ENCODE measurements at regions not wholly inside any gene's neighbourhood (a gene's known extent, or its start where the extent isn't known, plus 50 kb on each side); places are given as distances from the start of the nearest gene placed in this dataset.
"Not testable (repeated sequence)": the region's sequence is repeated elsewhere in the genome, so short reads cannot be mapped to it uniquely, and the experiment has no call there.

GRCh38 chr13:88291731-88292130 is 620.6 kb downstream of the SLITRK5 start:
- intact Hi-C loops (cut with DNase I); ATAC-seq; DNase-seq (ENCODE audit: low spot score): not testable (repeated sequence)

- ATAC-seq (no peak), DNase-seq (ENCODE audit: low spot score) (no peak)
- intact Hi-C loops (cut with DNase I), result no loop called here
Observed at GRCh38 chr13:88294368-88294767, 623.2 kb downstream of the SLITRK5 start.

GRCh38 chr13:88303157-88303556 is 632.0 kb downstream of the SLITRK5 start:
- DNase-seq (ENCODE audit: low spot score) (no peak), ATAC-seq (no peak)
- intact Hi-C loops (cut with DNase I), result no loop called here

GRCh38 chr13:88303605-88304004 is 632.4 kb downstream of the SLITRK5 start:
- DNase-seq (ENCODE audit: low spot score) (no peak), ATAC-seq (no peak)
- intact Hi-C loops (cut with DNase I), result no loop called here

- no peak for DNase-seq (ENCODE audit: low spot score)
- intact Hi-C loops (cut with DNase I), result no loop called here
- no peak for ATAC-seq
Observed at GRCh38 chr13:88314496-88314895, 643.3 kb downstream of the SLITRK5 start.

- intact Hi-C loops (cut with DNase I), result no loop called here
- no peak for DNase-seq (ENCODE audit: low spot score)
- ATAC-seq, result no peak
Observed at GRCh38 chr13:88329066-88329465, 657.9 kb downstream of the SLITRK5 start.

GRCh38 chr13:88339271-88339741 is 668.1 kb downstream of the SLITRK5 start:
- no peak for ATAC-seq
- DNase-seq (ENCODE audit: low spot score), result no peak
- intact Hi-C loops (cut with DNase I), result no loop called here

- intact Hi-C loops (cut with DNase I), result no loop called here
- ATAC-seq, result no peak
- no peak for DNase-seq (ENCODE audit: low spot score)
Observed at GRCh38 chr13:88345171-88345847, 674.1 kb downstream of the SLITRK5 start.

- ATAC-seq, result no peak
Observed at GRCh38 chr13:88360761-88361160, 689.6 kb downstream of the SLITRK5 start.

GRCh38 chr13:88369866-88370265 is 698.7 kb downstream of the SLITRK5 start:
- intact Hi-C loops (cut with DNase I), result no loop called here
- no peak for ATAC-seq
- no peak for DNase-seq (ENCODE audit: low spot score)

More at GRCh38 chr13:88360761-88361160, 689.6 kb downstream of the SLITRK5 start:
- DNase-seq (ENCODE audit: low spot score), result no peak
- intact Hi-C loops (cut with DNase I), result no loop called here

GRCh38 chr13:88376760-88377388 is 705.7 kb downstream of the SLITRK5 start:
- no peak for ATAC-seq
- DNase-seq (ENCODE audit: low spot score), result no peak
- intact Hi-C loops (cut with DNase I), result no loop called here

- DNase-seq (ENCODE audit: low spot score) (no peak), ATAC-seq (no peak)
- intact Hi-C loops (cut with DNase I), result no loop called here
Observed at GRCh38 chr13:88377852-88378251, 706.7 kb downstream of the SLITRK5 start.

GRCh38 chr13:88384542-88384941 is 713.4 kb downstream of the SLITRK5 start:
- DNase-seq (ENCODE audit: low spot score) (no peak), ATAC-seq (no peak)
- intact Hi-C loops (cut with DNase I), result no loop called here

GRCh38 chr13:88395804-88396203 is 724.6 kb downstream of the SLITRK5 start:
- ATAC-seq (no peak), DNase-seq (ENCODE audit: low spot score) (no peak)
- intact Hi-C loops (cut with DNase I), result no loop called here

GRCh38 chr13:88411696-88412095 is 740.5 kb downstream of the SLITRK5 start:
- ATAC-seq (no peak), DNase-seq (ENCODE audit: low spot score) (no peak)
- intact Hi-C loops (cut with DNase I), result no loop called here

GRCh38 chr13:88417801-88418200 is 746.6 kb downstream of the SLITRK5 start:
- ATAC-seq (no peak), DNase-seq (ENCODE audit: low spot score) (no peak)
- intact Hi-C loops (cut with DNase I), result no loop called here

GRCh38 chr13:88424463-88424862 is 753.3 kb downstream of the SLITRK5 start:
- DNase-seq (ENCODE audit: low spot score) (no peak), ATAC-seq (no peak)
- intact Hi-C loops (cut with DNase I), result no loop called here

- no peak for ATAC-seq
- DNase-seq (ENCODE audit: low spot score), result no peak
- intact Hi-C loops (cut with DNase I), result no loop called here
Observed at GRCh38 chr13:88426661-88427060, 755.5 kb downstream of the SLITRK5 start.

- intact Hi-C loops (cut with DNase I), result no loop called here
- no peak for DNase-seq (ENCODE audit: low spot score)
- no peak for ATAC-seq
Observed at GRCh38 chr13:88429862-88430261, 758.7 kb downstream of the SLITRK5 start.

- DNase-seq (ENCODE audit: low spot score) (no peak), ATAC-seq (no peak)
- intact Hi-C loops (cut with DNase I), result no loop called here
Observed at GRCh38 chr13:88434953-88435352, 763.8 kb downstream of the SLITRK5 start.

GRCh38 chr13:88436974-88437373 is 765.8 kb downstream of the SLITRK5 start:
- intact Hi-C loops (cut with DNase I), result no loop called here
- ATAC-seq, result no peak

More at GRCh38 chr13:88436974-88437373, 765.8 kb downstream of the SLITRK5 start:
- no peak for DNase-seq (ENCODE audit: low spot score)

Data from sciatic nerve (tissue), 2 donors.